ENCODE measurements at regions not wholly inside any gene's neighbourhood (a gene's known extent, or its start where the extent isn't known, plus 50 kb on each side); places are given as distances from the start of the nearest gene placed in this dataset.

GRCh38 chr1:55639526-55639925 is 424.4 kb upstream of the USP24 start:
- no peak for TF ChIP-seq CTCF (IDR thresholded peaks at IDR 0.05)
- TF ChIP-seq ZFX (IDR thresholded peaks at IDR 0.05; ENCODE audit: borderline replicate concordance): no peak

All from 22Rv1 (cell line).